Cardiac fibroblast (primary cell): ENCODE measurements at regions not wholly inside any gene's neighbourhood (a gene's known extent, or its start where the extent isn't known, plus 50 kb on each side); places are given as distances from the start of the nearest gene placed in this dataset.
"Not testable (repeated sequence)": the region's sequence is repeated elsewhere in the genome, so short reads cannot be mapped to it uniquely, and the experiment has no call there.

Experiments used
- DNase-seq, 2 donors: peaks; one replicate each; pipeline versions ENCODE4 v3.0.0 to v3.0.0-alpha.2; 2010; ENCODE audit warnings: low read depth in 2 of 2
- H3K4me3 ChIP-seq, 2 donors: replicated peaks in 1 of 2; 1 replicate in 1 of 2; 2 replicates in 1 of 2; pipeline ENCODE4 v1.5.1; 2011; ENCODE audit warnings: low read depth in 2 of 2, low read length in 2 of 2, mild to moderate bottlenecking in 2 of 2, moderate library complexity in 1 of 2
- CTCF ChIP-seq: IDR thresholded peaks from one replicate; pipeline ENCODE4 v1.5.1; 2011; ENCODE audit warnings: low read depth, mild to moderate bottlenecking, low read length, inconsistent platforms

GRCh38 chr20:61092251-61092650, 159.8 kb upstream of the CDH4 start:
- no peak overlapping the region for H3K4me3 ChIP-seq
- DNase-seq, result no peak
- no peak for TF ChIP-seq CTCF

GRCh38 chr20:61094581-61094980, 157.5 kb upstream of the CDH4 start:
- no peak for DNase-seq
- no peak overlapping the region for H3K4me3 ChIP-seq
- TF ChIP-seq CTCF, result no peak

- TF ChIP-seq CTCF, result no peak
- no peak for DNase-seq
- H3K4me3 ChIP-seq, result no peak overlapping the region
Observed at GRCh38 chr20:61096463-61096862, 155.6 kb upstream of the CDH4 start.

- no peak for TF ChIP-seq CTCF
- no peak for DNase-seq
- H3K4me3 ChIP-seq, result no peak overlapping the region
Observed at GRCh38 chr20:61099806-61100205, 152.3 kb upstream of the CDH4 start.

- no peak for TF ChIP-seq CTCF
- DNase-seq, result no peak
Observed at GRCh38 chr20:61100489-61100888, 151.6 kb upstream of the CDH4 start.

GRCh38 chr20:61101321-61101720, 150.7 kb upstream of the CDH4 start:
- not testable (repeated sequence) for H3K4me3 ChIP-seq, DNase-seq

More at GRCh38 chr20:61100489-61100888, 151.6 kb upstream of the CDH4 start:
- no peak overlapping the region for H3K4me3 ChIP-seq

GRCh38 chr20:61104232-61104631, 147.8 kb upstream of the CDH4 start:
- TF ChIP-seq CTCF, result no peak
- H3K4me3 ChIP-seq, result no peak overlapping the region
- no peak for DNase-seq
